Adrenal gland (tissue), 5 donors: ENCODE measurements at regions not wholly inside any gene's neighbourhood (a gene's known extent, or its start where the extent isn't known, plus 50 kb on each side); places are given as distances from the start of the nearest gene placed in this dataset.

Source experiments
- POLR2A ChIP-seq, 2 donors: fragments of 450-650 bp; IDR thresholded peaks; one replicate each; pipeline ENCODE4 v1.6.1; 2017; ENCODE audit warnings: antibody characterized with exemption in 2 of 2, mild to moderate bottlenecking in 2 of 2, moderate library complexity in 1 of 2
- TF ChIP-seq, protein P1 (sequence below), 6 experiments: fragments of 450-650 bp in 4 of 6; fragments of 200-600 bp in 2 of 6; sonication (generic) in 1 of 6; IDR thresholded peaks; 1 replicate in 5 of 6; 2 replicates in 1 of 6; pipeline versions ENCODE4 v1.5.1 to v1.8.0; 2016 to 2021; ENCODE audit warnings: antibody characterized with exemption in 6 of 6, mild to moderate bottlenecking in 2 of 6, moderate library complexity in 1 of 6
- donor health status: DM: no; HTN: no; CAD: no.

DNA sequence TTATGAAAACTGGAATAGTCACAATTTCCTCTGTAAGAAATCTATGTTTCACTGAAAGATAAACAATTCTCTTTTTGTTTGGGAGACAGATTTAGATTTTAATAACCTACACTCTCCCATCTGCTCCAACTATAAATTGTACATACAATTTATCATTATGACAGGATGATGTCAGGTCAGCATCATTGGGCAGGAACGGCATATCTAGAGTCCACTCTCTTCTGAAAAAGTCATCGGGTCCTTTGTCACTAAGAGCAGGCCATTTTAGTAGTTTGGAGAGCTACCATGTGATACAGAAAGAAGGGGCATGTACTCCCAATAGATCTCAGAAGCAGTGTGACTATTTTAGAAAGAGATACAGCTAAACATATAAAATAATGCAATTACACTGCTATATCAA lies 180.8 kb upstream of the ARGLU1 start:
- TF ChIP-seq, protein P1, sequence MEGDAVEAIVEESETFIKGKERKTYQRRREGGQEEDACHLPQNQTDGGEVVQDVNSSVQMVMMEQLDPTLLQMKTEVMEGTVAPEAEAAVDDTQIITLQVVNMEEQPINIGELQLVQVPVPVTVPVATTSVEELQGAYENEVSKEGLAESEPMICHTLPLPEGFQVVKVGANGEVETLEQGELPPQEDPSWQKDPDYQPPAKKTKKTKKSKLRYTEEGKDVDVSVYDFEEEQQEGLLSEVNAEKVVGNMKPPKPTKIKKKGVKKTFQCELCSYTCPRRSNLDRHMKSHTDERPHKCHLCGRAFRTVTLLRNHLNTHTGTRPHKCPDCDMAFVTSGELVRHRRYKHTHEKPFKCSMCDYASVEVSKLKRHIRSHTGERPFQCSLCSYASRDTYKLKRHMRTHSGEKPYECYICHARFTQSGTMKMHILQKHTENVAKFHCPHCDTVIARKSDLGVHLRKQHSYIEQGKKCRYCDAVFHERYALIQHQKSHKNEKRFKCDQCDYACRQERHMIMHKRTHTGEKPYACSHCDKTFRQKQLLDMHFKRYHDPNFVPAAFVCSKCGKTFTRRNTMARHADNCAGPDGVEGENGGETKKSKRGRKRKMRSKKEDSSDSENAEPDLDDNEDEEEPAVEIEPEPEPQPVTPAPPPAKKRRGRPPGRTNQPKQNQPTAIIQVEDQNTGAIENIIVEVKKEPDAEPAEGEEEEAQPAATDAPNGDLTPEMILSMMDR (IDR thresholded peaks at IDR 0.05) = no peak
- TF ChIP-seq POLR2A (IDR thresholded peaks at IDR 0.05) = no peak
